ENCODE measurements at regions not wholly inside any gene's neighbourhood (a gene's known extent, or its start where the extent isn't known, plus 50 kb on each side); places are given as distances from the start of the nearest gene placed in this dataset.

GRCh38 chr14:98966016-98966415, 306.0 kb downstream of the BCL11B start:
- no peaks in the 10 kb centered on the region for H3F3A ChIP-seq (ENCODE audit: insufficient read depth)
- in situ Hi-C loops (cut with MboI) = no loop called here
- H3K27me3 ChIP-seq (replicated peaks; ENCODE audit: insufficient read depth) = no peaks in the 10 kb centered on the region
- no peaks in the 10 kb centered on the region for H4K20me1 ChIP-seq (ENCODE audit: insufficient read depth)
- H3K4me2 ChIP-seq (ENCODE audit: unreplicated experiment) = no peak overlapping the region
- TF ChIP-seq EZH2 (IDR thresholded peaks at IDR 0.05; ENCODE audit: insufficient read depth, poor library complexity, severe bottlenecking) (no peak), EZH2phosphoT487 (IDR thresholded peaks at IDR 0.05; ENCODE audit: insufficient read depth, low read depth) (no peak)
- no peaks in the 10 kb centered on the region for H3K79me2 ChIP-seq (ENCODE audit: insufficient read depth)
- H3K4me1 ChIP-seq (ENCODE audit: insufficient read depth) = no peaks in the 10 kb centered on the region
- H3K9me2 ChIP-seq (ENCODE audit: insufficient read depth) = no peaks in the 10 kb centered on the region
- H2AFZ ChIP-seq = no peak overlapping the region
- H3K9ac ChIP-seq = no peak overlapping the region
- 31 to 44% methylated on average over 3 of the region's 3 CpGs for WGBS, 2 experiments (ENCODE audit: low coverage in 1 of 2, low lambda C conversion rate in 2 of 2, missing lambda C conversion rate in 2 of 2)
- H3K27ac ChIP-seq = no peak overlapping the region
- no peaks in the 10 kb centered on the region for H3K36me3 ChIP-seq (ENCODE audit: low read depth)
- DNase-seq = no peak
- no peak overlapping the region for H3K4me3 ChIP-seq
- H3K9me3 ChIP-seq (ENCODE audit: low read depth) = no peaks in the 10 kb centered on the region

- no peak for DNase-seq
- Histone ChIP-seq H4K20me1 (ENCODE audit: insufficient read depth) (no peaks in the 10 kb centered on the region), H3K79me2 (ENCODE audit: insufficient read depth) (no peaks in the 10 kb centered on the region), H3K9ac (no peak overlapping the region), H3K27ac (no peak overlapping the region), H3K4me3 (no peak overlapping the region), H3K4me1 (ENCODE audit: insufficient read depth) (no peaks in the 10 kb centered on the region), H3F3A (ENCODE audit: insufficient read depth) (no peaks in the 10 kb centered on the region), H3K9me2 (ENCODE audit: insufficient read depth) (no peaks in the 10 kb centered on the region), H3K4me2 (ENCODE audit: unreplicated experiment) (no peak overlapping the region), H3K9me3 (ENCODE audit: low read depth) (no peaks in the 10 kb centered on the region), H2AFZ (no peak overlapping the region), H3K27me3 (replicated peaks; ENCODE audit: insufficient read depth) (no peaks in the 10 kb centered on the region), H3K36me3 (ENCODE audit: low read depth) (no peaks in the 10 kb centered on the region)
- WGBS, 2 experiments (ENCODE audit: low coverage in 1 of 2, low lambda C conversion rate in 2 of 2, missing lambda C conversion rate in 2 of 2) = 44 to 45% methylated on average over 6 of the region's 6 CpGs
- TF ChIP-seq EZH2 (IDR thresholded peaks at IDR 0.05; ENCODE audit: insufficient read depth, poor library complexity, severe bottlenecking) (no peak), EZH2phosphoT487 (IDR thresholded peaks at IDR 0.05; ENCODE audit: insufficient read depth, low read depth) (no peak)
- in situ Hi-C loops (cut with MboI) = no loop called here
These were observed 305.4 kb downstream of the BCL11B start for GRCh38 chr14:98966475-98967162.

GRCh38 chr14:98974113-98974512, 297.9 kb downstream of the BCL11B start:
- no peak overlapping the region for H2AFZ ChIP-seq
- no peaks in the 10 kb centered on the region for H3K79me2 ChIP-seq (ENCODE audit: insufficient read depth)
- no peak overlapping the region for H3K27ac ChIP-seq
- H3F3A ChIP-seq (ENCODE audit: insufficient read depth) = no peaks in the 10 kb centered on the region
- no peaks in the 10 kb centered on the region for H3K4me1 ChIP-seq (ENCODE audit: insufficient read depth)
- no peak for DNase-seq
- no peaks in the 10 kb centered on the region for H4K20me1 ChIP-seq (ENCODE audit: insufficient read depth)
- TF ChIP-seq EZH2phosphoT487 (IDR thresholded peaks at IDR 0.05; ENCODE audit: insufficient read depth, low read depth) (no peak), EZH2 (IDR thresholded peaks at IDR 0.05; ENCODE audit: insufficient read depth, poor library complexity, severe bottlenecking) (no peak)
- no peak overlapping the region for H3K4me3 ChIP-seq
- in situ Hi-C loops (cut with MboI) = no loop called here
- no peaks in the 10 kb centered on the region for H3K36me3 ChIP-seq (ENCODE audit: low read depth)
- no peak overlapping the region for H3K4me2 ChIP-seq (ENCODE audit: unreplicated experiment)
- H3K9me3 ChIP-seq (ENCODE audit: low read depth) = no peaks in the 10 kb centered on the region
- no peaks in the 10 kb centered on the region for H3K9me2 ChIP-seq (ENCODE audit: insufficient read depth)
- WGBS, 2 experiments (ENCODE audit: low coverage in 1 of 2, low lambda C conversion rate in 2 of 2, missing lambda C conversion rate in 2 of 2) = 33 to 56% methylated on average over 1 of the region's 1 CpG
- H3K9ac ChIP-seq = no peak overlapping the region
- H3K27me3 ChIP-seq (replicated peaks; ENCODE audit: insufficient read depth) = no peaks in the 10 kb centered on the region

- no peaks in the 10 kb centered on the region for H4K20me1 ChIP-seq (ENCODE audit: insufficient read depth)
- H3F3A ChIP-seq (ENCODE audit: insufficient read depth) = no peaks in the 10 kb centered on the region
- no peak for TF ChIP-seq EZH2 (IDR thresholded peaks at IDR 0.05; ENCODE audit: insufficient read depth, poor library complexity, severe bottlenecking)
- TF ChIP-seq EZH2phosphoT487 (IDR thresholded peaks at IDR 0.05; ENCODE audit: insufficient read depth, low read depth) = no peak
- H3K9me2 ChIP-seq (ENCODE audit: insufficient read depth) = no peaks in the 10 kb centered on the region
- H3K27me3 ChIP-seq (replicated peaks; ENCODE audit: insufficient read depth) = no peaks in the 10 kb centered on the region
- no peaks in the 10 kb centered on the region for H3K36me3 ChIP-seq (ENCODE audit: low read depth)
- H3K4me1 ChIP-seq (ENCODE audit: insufficient read depth) = no peaks in the 10 kb centered on the region
- H3K4me3 ChIP-seq = no peak overlapping the region
- no peaks in the 10 kb centered on the region for H3K79me2 ChIP-seq (ENCODE audit: insufficient read depth)
- in situ Hi-C loops (cut with MboI) = no loop called here
- DNase-seq = no peak
- no peak overlapping the region for H3K4me2 ChIP-seq (ENCODE audit: unreplicated experiment)
- no peak overlapping the region for H2AFZ ChIP-seq
- H3K27ac ChIP-seq = no peak overlapping the region
- 25 to 27% methylated on average over 3 of the region's 3 CpGs for WGBS, 2 experiments (ENCODE audit: low coverage in 1 of 2, low lambda C conversion rate in 2 of 2, missing lambda C conversion rate in 2 of 2)
- no peaks in the 10 kb centered on the region for H3K9me3 ChIP-seq (ENCODE audit: low read depth)
- H3K9ac ChIP-seq = no peak overlapping the region
These were observed 295.7 kb downstream of the BCL11B start for GRCh38 chr14:98976271-98976670.

- no peak for TF ChIP-seq EZH2phosphoT487 (IDR thresholded peaks at IDR 0.05; ENCODE audit: insufficient read depth, low read depth)
- no peak for TF ChIP-seq EZH2 (IDR thresholded peaks at IDR 0.05; ENCODE audit: insufficient read depth, poor library complexity, severe bottlenecking)
- no peaks in the 10 kb centered on the region for H3K79me2 ChIP-seq (ENCODE audit: insufficient read depth)
- no peak overlapping the region for H3K4me3 ChIP-seq
- H2AFZ ChIP-seq = no peak overlapping the region
- no peaks in the 10 kb centered on the region for H3K4me1 ChIP-seq (ENCODE audit: insufficient read depth)
- H3F3A ChIP-seq (ENCODE audit: insufficient read depth) = no peaks in the 10 kb centered on the region
- H4K20me1 ChIP-seq (ENCODE audit: insufficient read depth) = no peaks in the 10 kb centered on the region
- no peak overlapping the region for H3K4me2 ChIP-seq (ENCODE audit: unreplicated experiment)
- no peak for DNase-seq
- no peaks in the 10 kb centered on the region for H3K27me3 ChIP-seq (replicated peaks; ENCODE audit: insufficient read depth)
- no peak overlapping the region for H3K9ac ChIP-seq
- H3K27ac ChIP-seq = no peak overlapping the region
- no peaks in the 10 kb centered on the region for H3K9me3 ChIP-seq (ENCODE audit: low read depth)
- in situ Hi-C loops (cut with MboI) = no loop called here
- no peaks in the 10 kb centered on the region for H3K9me2 ChIP-seq (ENCODE audit: insufficient read depth)
- no peaks in the 10 kb centered on the region for H3K36me3 ChIP-seq (ENCODE audit: low read depth)
These were observed 294.5 kb downstream of the BCL11B start for GRCh38 chr14:98977451-98977850.

Measured in GM23248 (cell line).